H9 (cell line): ENCODE measurements at regions not wholly inside any gene's neighbourhood (a gene's known extent, or its start where the extent isn't known, plus 50 kb on each side); places are given as distances from the start of the nearest gene placed in this dataset.

Experiments
- DNase-seq: peaks from one replicate; pipeline ENCODE4 v3.0.0-alpha.2; 2017
- H2AFZ ChIP-seq: one replicate; pipeline ENCODE4 v1.6.1; 2013; ENCODE audit warnings: mild to moderate bottlenecking, low read length, control low read depth, moderate library complexity
- H2AK5ac ChIP-seq: 2 replicates; pipeline ENCODE4 v1.6.1; 2013; ENCODE audit warnings: low read length, control low read depth, mixed read lengths; ENCODE audit not compliant: insufficient read length
- H2BK120ac ChIP-seq: one replicate; pipeline ENCODE4 v1.6.1; 2013; ENCODE audit warnings: low read depth, mild to moderate bottlenecking, low read length, control low read depth, inconsistent platforms; ENCODE audit not compliant: poor library complexity, severe bottlenecking
- H2BK12ac ChIP-seq: 2 replicates; pipeline ENCODE4 v1.6.1; 2013; ENCODE audit warnings: low read length, control low read depth, mixed read lengths, low read depth; ENCODE audit not compliant: insufficient read length
- H2BK15ac ChIP-seq: 2 replicates; pipeline ENCODE4 v1.6.1; 2013; ENCODE audit warnings: low read depth, low read length, control low read depth
- H2BK20ac ChIP-seq: one replicate; pipeline ENCODE4 v1.6.1; 2013; ENCODE audit warnings: low read depth, mild to moderate bottlenecking, low read length, control low read depth, inconsistent platforms; ENCODE audit not compliant: poor library complexity, severe bottlenecking
- H2BK5ac ChIP-seq: 2 replicates; pipeline ENCODE4 v1.6.1; 2013; ENCODE audit warnings: low read length, control low read depth, mixed read lengths; ENCODE audit not compliant: insufficient read length
- H3K14ac ChIP-seq: 2 replicates; pipeline ENCODE4 v1.6.1; 2013; ENCODE audit warnings: low read length, control low read depth; ENCODE audit not compliant: insufficient read depth
- H3K18ac ChIP-seq: 2 replicates; pipeline ENCODE4 v1.6.1; 2013; ENCODE audit warnings: low read depth, mild to moderate bottlenecking, mixed read lengths, low read length, control low read depth; ENCODE audit not compliant: insufficient read length
- H3K23ac ChIP-seq: 2 replicates; pipeline ENCODE4 v1.6.1; 2013; ENCODE audit warnings: low read length, control low read depth, mixed read lengths, low read depth; ENCODE audit not compliant: insufficient read length
- H3K23me2 ChIP-seq: 2 replicates; pipeline ENCODE4 v1.6.1; 2013; ENCODE audit warnings: low read depth, mild to moderate bottlenecking, mixed read lengths, low read length, control low read depth; ENCODE audit not compliant: insufficient read length, poor library complexity, severe bottlenecking
- H3K27ac ChIP-seq: 2 replicates; pipeline ENCODE4 v1.5.1; 2013; ENCODE audit warnings: low read length, control low read depth, mixed read lengths, low read depth; ENCODE audit not compliant: insufficient read length
- H3K27me3 ChIP-seq: 2 replicates; pipeline ENCODE4 v1.6.1; 2013; ENCODE audit warnings: low read length, control low read depth, inconsistent platforms; ENCODE audit not compliant: insufficient read depth
- H3K4ac ChIP-seq: 2 replicates; pipeline ENCODE4 v1.6.1; 2013; ENCODE audit warnings: low read depth, mild to moderate bottlenecking, control low read depth, inconsistent platforms, low read length, moderate library complexity
- H3K4me1 ChIP-seq: 2 replicates; pipeline ENCODE4 v1.6.1; 2013; ENCODE audit warnings: low read length, control low read depth, inconsistent platforms; ENCODE audit not compliant: insufficient read depth
- H3K4me2 ChIP-seq: 2 replicates; pipeline ENCODE4 v1.6.1; 2013; ENCODE audit warnings: low read length, control low read depth, mixed read lengths; ENCODE audit not compliant: insufficient read length, insufficient read depth
- H3K56ac ChIP-seq: 2 replicates; pipeline ENCODE4 v1.6.1; 2013; ENCODE audit warnings: low read depth, mild to moderate bottlenecking, mixed read lengths, low read length, control low read depth; ENCODE audit not compliant: insufficient read length
- H3K79me1 ChIP-seq: 2 replicates; pipeline ENCODE4 v1.6.1; 2013; ENCODE audit warnings: low read depth, mild to moderate bottlenecking, moderate library complexity, low read length, control low read depth, inconsistent platforms; ENCODE audit not compliant: insufficient read depth, poor library complexity, severe bottlenecking
- H3K79me2 ChIP-seq: 2 replicates; pipeline ENCODE4 v1.6.1; 2013; ENCODE audit warnings: low read length, control low read depth, inconsistent platforms; ENCODE audit not compliant: insufficient read depth
- H3K9ac ChIP-seq: 2 replicates; pipeline ENCODE4 v1.6.1; 2013; ENCODE audit warnings: low read length, control low read depth, mixed read lengths; ENCODE audit not compliant: insufficient read length; ENCODE audit errors: extremely low read depth
- H3K9me3 ChIP-seq: one replicate; pipeline ENCODE4 v1.6.1; 2013; ENCODE audit warnings: low read depth, low read length, inconsistent platforms; ENCODE audit not compliant: control insufficient read depth
- H3T11ph ChIP-seq: one replicate; pipeline ENCODE4 v1.6.1; 2013; ENCODE audit warnings: mild to moderate bottlenecking, low read length, control low read depth, inconsistent platforms
- H4K20me1 ChIP-seq: one replicate; pipeline ENCODE4 v1.6.1; 2013; ENCODE audit not compliant: control insufficient read depth, insufficient read length, insufficient read depth
- H4K5ac ChIP-seq: 2 replicates; pipeline ENCODE4 v1.6.1; 2013; ENCODE audit warnings: low read depth, mild to moderate bottlenecking, mixed read lengths, low read length, control low read depth; ENCODE audit not compliant: insufficient read length
- H4K8ac ChIP-seq: replicated peaks from 2 replicates; pipeline ENCODE4 v1.6.1; 2013; ENCODE audit warnings: low read length, control low read depth, mixed read lengths, low read depth; ENCODE audit not compliant: insufficient read length
- H4K91ac ChIP-seq: 2 replicates; pipeline ENCODE4 v1.6.1; 2013; ENCODE audit warnings: low read depth, mild to moderate bottlenecking, moderate library complexity, mixed read lengths, low read length, control low read depth; ENCODE audit not compliant: insufficient read length
- H3K27ac Mint-ChIP-seq, 3 experiments: 2 replicates in 2 of 3; 3 replicates in 1 of 3; pipeline ENCODE4 v1.8.0; 2020 to 2021; ENCODE audit warnings: mixed read lengths in 3 of 3, mild to moderate bottlenecking in 1 of 3, moderate library complexity in 1 of 3
- H3K27me3 Mint-ChIP-seq: 2 replicates; pipeline ENCODE4 v1.8.0; 2021; ENCODE audit warnings: low read depth, mild to moderate bottlenecking, moderate library complexity, mixed read lengths
- H3K36me3 Mint-ChIP-seq, 3 experiments: 2 replicates in 2 of 3; 3 replicates in 1 of 3; pipeline ENCODE4 v1.8.0; 2020 to 2021; ENCODE audit warnings: low read depth in 3 of 3, mixed read lengths in 3 of 3; ENCODE audit not compliant: insufficient read depth in 1 of 3
- H3K4me1 Mint-ChIP-seq, 2 experiments: 2 replicates each; pipeline ENCODE4 v1.8.0; 2020; ENCODE audit warnings: mixed read lengths in 2 of 2
- H3K4me3 Mint-ChIP-seq, 2 experiments: 2 replicates in 1 of 2; 3 replicates in 1 of 2; pipeline ENCODE4 v1.8.0; 2020 to 2021; ENCODE audit warnings: mild to moderate bottlenecking in 2 of 2, mixed read lengths in 2 of 2, moderate library complexity in 1 of 2
- H3K9me3 Mint-ChIP-seq, 2 experiments: 2 replicates in 1 of 2; 3 replicates in 1 of 2; pipeline ENCODE4 v1.8.0; 2020; ENCODE audit warnings: mild to moderate bottlenecking in 2 of 2, mixed read lengths in 2 of 2, moderate library complexity in 1 of 2
- WGBS: extraction: QIAGEN DNeasy Blood & Tissue Kit; methylation state at CpG from one replicate; pipeline ENCODE4 v1.1.7; 2013; ENCODE audit warnings: missing lambda C conversion rate, low lambda C conversion rate, mixed read lengths; ENCODE audit not compliant: insufficient read length; ENCODE audit errors: extremely low coverage; 5-methylcytosine and 5-hydroxymethylcytosine counted together
- TF ChIP-seq, protein P1 (sequence below): fragments of 200-600 bp; sonication (generic); conservative IDR thresholded peaks from 3 replicates; pipeline ENCODE4 v1.8.0; 2021; ENCODE audit warnings: antibody characterized with exemption, mild to moderate bottlenecking

DNA sequence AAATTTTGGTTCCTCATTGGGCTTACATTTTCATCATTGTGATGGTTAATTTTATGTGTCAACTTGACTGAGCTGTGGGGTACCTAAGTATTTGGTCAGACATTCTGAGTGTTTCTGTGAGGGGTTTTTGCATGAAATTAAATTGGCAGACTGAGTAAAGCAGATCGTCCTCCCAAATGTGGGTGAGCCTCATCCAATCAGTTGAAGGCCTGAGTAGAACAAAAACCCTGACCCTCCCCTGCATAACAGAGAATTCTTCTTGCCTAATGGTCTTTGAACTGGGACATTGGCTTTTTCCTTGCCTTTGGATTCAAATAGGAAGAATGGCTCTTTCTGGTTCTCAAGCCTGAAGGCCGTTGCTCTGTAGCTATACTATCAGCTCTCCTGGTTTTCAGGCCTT is 59.1 kb upstream of the JUN start:
- H2BK15ac ChIP-seq = no peak overlapping the region
- H3K9me3 ChIP-seq = no peaks in the 10 kb centered on the region
- H3K79me2 ChIP-seq = no peaks in the 10 kb centered on the region
- H3K23ac ChIP-seq = no peak overlapping the region
- no peak for DNase-seq
- H3K56ac ChIP-seq = no peak overlapping the region
- H3K36me3 Mint-ChIP-seq = no peaks in the 10 kb centered on the region; a peak in 1 of 7 replicates
- H3K27me3 ChIP-seq = no peaks in the 10 kb centered on the region
- H3K27ac Mint-ChIP-seq = no peak overlapping the region
- no peak overlapping the region for H2BK20ac ChIP-seq
- H3K27ac ChIP-seq = no peak overlapping the region
- no peak overlapping the region for H3K4me3 Mint-ChIP-seq
- H3K4me1 ChIP-seq = no peaks in the 10 kb centered on the region
- H3K4ac ChIP-seq = no peak overlapping the region
- no peak overlapping the region for H2BK120ac ChIP-seq
- H2BK12ac ChIP-seq = no peak overlapping the region
- no peaks in the 10 kb centered on the region for H4K20me1 ChIP-seq
- H4K91ac ChIP-seq = no peak overlapping the region
- H2AFZ ChIP-seq = no peak overlapping the region
- H2BK5ac ChIP-seq = no peak overlapping the region
- H3K23me2 ChIP-seq = no peaks in the 10 kb centered on the region
- H4K8ac ChIP-seq = no peak overlapping the region
- no peak overlapping the region for H3K18ac ChIP-seq
- WGBS = no CpG with 5 or more reads among the region's 2 CpGs
- H3K4me2 ChIP-seq = no peak overlapping the region
- H2AK5ac ChIP-seq = no peak overlapping the region
- no peaks in the 10 kb centered on the region for H3K9me3 Mint-ChIP-seq
- H3K79me1 ChIP-seq = no peaks in the 10 kb centered on the region
- no peak overlapping the region for H3T11ph ChIP-seq
- H3K27me3 Mint-ChIP-seq = no peaks in the 10 kb centered on the region; the same call in 1 of the 2 replicates
- TF ChIP-seq, protein P1, sequence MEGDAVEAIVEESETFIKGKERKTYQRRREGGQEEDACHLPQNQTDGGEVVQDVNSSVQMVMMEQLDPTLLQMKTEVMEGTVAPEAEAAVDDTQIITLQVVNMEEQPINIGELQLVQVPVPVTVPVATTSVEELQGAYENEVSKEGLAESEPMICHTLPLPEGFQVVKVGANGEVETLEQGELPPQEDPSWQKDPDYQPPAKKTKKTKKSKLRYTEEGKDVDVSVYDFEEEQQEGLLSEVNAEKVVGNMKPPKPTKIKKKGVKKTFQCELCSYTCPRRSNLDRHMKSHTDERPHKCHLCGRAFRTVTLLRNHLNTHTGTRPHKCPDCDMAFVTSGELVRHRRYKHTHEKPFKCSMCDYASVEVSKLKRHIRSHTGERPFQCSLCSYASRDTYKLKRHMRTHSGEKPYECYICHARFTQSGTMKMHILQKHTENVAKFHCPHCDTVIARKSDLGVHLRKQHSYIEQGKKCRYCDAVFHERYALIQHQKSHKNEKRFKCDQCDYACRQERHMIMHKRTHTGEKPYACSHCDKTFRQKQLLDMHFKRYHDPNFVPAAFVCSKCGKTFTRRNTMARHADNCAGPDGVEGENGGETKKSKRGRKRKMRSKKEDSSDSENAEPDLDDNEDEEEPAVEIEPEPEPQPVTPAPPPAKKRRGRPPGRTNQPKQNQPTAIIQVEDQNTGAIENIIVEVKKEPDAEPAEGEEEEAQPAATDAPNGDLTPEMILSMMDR = no peak
- no peak overlapping the region for H3K14ac ChIP-seq
- no peak overlapping the region for H4K5ac ChIP-seq
- no peaks in the 10 kb centered on the region; a peak in 1 of 4 replicates for H3K4me1 Mint-ChIP-seq
- H3K9ac ChIP-seq = no peak overlapping the region
